HG03460 (cell line): ENCODE measurements at regions not wholly inside any gene's neighbourhood (a gene's known extent, or its start where the extent isn't known, plus 50 kb on each side); places are given as distances from the start of the nearest gene placed in this dataset.
"Not testable (repeated sequence)": the region's sequence is repeated elsewhere in the genome, so short reads cannot be mapped to it uniquely, and the experiment has no call there.

Experiments
- ATAC-seq: cut with Tn5 transposase; IDR thresholded peaks from one replicate; pipeline ENCODE4 v1.9.1; 2021; ENCODE audit not compliant: unreplicated experiment

DNA sequence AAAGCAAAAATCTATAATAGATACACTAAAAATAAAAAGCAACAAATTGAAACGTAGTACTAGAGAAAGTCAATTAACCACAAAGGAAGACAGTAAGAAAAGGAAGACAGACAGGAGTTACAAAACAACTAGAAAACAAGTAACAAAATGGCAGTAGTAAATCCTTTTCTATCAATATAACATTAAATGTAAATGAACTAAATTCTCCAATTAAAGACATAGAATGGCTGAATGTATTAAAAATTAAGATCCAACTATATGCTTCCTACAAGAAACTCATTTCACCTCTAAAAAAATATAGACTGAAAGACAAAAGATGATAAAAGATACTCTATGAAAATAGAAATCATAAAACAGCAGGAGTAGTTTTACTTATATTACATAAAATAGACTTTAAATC is 79.1 kb downstream of the CTH start:
- no peak for ATAC-seq

DNA sequence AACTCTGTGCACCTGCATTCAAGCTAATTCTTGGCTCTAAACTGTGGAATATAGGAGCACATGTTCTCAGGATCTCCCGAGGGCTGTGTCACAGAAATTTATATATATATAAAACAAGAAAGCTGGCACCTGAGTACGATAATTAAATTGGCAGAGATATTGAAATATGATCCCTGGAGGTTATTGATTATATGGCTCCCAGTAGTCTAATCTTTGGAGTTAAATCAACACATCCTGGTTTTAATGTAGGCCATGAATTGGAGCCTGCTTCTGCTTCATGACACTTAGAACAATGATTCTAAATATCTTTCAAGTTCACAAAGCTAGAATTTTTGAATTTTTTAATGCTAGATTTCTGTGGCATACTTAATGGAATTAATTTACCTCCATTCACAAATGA is 84.3 kb downstream of the CTH start:
- ATAC-seq = no peak

DNA sequence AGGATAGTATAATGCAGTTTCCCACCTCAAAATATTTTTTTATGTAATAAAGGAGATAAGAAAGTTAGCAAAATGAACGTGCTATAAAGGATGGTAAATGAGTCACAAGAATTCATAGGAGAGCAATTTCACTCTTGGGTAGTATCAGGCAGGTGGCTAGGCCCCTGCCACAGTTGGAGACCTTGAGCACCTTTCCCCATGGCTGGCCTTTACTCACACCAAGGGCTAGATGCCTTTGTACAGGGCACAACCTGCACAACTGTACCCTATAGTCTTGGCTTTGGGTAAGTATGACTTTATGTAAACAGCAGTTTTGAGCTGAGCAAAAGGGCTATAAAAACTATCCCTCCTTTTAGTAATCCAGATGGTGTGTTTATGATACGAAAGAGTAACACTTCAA is 85.1 kb downstream of the CTH start:
- ATAC-seq = no peak

DNA sequence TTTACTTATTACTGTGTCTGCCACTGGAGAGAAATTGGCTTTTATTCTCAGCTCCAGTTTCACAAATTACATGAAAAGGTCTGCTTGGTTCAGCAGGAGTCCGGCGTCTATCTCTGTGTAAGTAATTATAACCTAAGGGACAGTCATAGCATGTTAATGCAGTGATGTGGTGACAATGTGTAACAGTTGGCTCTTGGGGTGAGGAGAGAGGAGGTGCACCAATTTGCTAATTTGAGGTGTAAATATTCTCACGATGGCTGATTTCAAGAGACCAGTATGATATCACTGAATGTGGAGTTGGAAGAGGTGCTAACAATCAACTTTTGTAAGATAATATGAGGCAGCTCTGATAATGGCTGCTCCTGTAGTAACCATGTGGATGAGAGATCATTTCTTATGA is 86.1 kb downstream of the CTH start:
- no peak for ATAC-seq

DNA sequence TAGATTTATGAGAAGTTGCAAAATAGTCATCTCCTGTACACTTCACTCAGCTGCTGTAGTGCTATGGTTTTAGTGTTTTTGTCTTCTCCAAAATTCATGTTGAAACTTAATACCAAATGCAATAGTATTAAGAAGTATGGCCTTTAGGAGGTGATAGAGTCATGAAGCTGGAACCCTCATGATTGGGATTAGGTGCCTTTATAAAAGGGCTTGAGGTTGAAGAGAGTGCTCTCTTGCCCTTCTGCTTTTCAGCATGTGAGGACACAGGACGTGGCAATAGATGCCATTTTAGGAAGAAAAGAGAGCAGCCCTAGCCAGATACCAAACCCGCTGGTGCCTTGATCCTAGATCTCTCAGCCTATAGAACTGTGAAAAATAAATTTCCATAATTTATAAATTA is 87.6 kb downstream of the CTH start:
- ATAC-seq = no peak

DNA sequence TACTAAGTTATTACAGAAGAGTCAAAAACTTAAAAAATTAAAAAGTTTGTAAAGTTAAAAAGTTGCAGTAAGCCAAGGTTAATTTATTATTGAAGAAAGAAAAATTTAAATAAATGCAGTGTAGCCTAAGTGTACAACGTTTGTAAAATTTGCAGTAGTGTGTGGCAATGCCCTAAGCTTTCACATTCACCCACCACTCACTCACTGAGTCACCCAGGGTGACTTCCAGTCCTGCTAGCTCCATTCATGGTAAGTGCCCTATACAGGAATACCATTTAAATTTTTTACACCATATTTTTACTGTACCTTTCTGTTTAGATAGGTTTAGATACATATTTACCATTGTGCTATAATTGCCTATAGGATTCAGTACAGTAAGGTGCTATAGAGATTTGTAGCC is 88.6 kb downstream of the CTH start:
- no peak for ATAC-seq

DNA sequence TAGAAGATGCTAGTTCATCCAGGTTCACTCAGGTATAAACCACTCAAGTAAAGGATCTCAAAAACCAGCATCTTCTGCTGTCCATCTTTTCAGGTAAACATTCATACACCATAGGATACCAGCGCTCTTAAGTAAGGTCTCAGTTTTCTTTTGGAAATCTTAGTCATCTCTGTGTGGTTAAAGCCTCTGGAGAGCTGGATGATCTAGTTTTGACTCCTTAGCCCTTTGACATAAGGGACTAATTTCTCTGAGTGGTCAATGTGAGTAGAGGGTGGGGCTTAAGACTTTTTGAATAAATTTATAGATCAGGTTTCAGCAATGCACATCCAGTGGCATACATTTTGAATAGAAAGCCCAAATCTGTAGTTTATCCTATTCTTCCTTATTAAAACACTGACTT is 92.3 kb downstream of the CTH start:
- ATAC-seq = no peak

DNA sequence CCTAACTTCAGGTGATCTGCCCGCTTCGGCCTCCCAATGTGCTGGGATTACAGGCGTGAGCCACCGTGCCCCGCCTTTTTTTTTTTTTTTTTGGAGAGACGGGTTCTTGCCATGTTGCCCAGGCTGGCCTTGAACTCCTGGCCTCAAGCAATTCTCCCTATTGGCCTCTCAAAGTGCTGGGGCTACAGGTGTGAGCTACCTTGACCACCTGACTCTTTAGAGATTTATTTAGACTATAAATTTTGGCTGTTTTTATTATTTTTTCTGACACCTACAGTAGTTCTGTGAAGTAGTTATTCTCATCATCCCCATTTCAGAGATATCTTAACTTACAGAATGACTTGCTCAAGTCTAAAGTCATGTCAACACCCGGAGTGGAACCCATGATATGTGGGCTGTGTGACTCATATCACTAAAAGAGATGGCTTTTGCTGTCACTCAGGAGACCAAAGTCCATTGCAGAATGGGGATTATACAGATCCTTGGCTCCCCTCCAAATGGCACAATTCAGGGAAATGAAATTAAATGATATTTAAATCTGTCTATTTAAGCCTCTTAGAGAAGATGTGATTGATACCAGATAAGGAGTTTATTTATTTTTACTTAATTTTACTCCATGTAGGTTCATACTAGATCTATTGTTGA is 93.2 kb downstream of the CTH start:
- ATAC-seq = peak; percentile 90

DNA sequence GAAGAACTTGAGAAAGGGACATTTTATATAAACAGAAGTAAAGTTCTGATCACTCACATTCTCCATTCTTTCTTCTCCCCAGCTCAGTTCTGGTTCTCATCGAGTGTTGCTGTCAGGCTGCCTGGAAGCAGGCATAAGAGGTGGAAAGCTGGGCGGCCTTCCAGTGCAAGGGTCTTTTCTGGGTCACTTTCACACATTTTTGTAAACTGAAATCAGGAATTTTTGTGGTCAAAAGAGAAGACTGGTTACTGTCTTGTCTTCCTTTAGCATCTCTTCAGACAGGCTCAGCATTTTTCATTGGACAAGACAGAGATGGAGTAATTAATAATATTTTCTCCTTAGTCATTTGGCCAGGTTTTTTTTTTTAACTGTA is 93.7 kb downstream of the CTH start:
- peak; percentile 7 for ATAC-seq

DNA sequence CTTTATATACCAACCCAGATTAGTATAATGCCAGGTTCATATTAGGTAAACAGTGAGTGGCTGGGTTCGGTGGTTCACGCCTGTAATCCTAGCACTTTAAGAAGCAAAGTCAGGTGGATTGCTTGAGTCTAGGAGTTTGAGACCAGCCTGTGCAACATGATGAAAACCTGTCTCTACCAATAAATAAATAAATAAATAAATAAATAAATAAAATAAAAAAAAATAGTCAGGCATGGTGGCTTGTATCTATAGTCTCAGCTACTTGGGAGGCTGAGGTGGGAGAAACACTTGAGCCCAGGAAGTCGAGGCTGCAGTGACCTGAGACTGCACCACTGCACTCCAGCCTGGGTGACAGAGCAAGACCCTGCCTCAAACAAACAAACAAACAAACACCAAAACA is 96.9 kb downstream of the CTH start:
- not testable (repeated sequence) for ATAC-seq

DNA sequence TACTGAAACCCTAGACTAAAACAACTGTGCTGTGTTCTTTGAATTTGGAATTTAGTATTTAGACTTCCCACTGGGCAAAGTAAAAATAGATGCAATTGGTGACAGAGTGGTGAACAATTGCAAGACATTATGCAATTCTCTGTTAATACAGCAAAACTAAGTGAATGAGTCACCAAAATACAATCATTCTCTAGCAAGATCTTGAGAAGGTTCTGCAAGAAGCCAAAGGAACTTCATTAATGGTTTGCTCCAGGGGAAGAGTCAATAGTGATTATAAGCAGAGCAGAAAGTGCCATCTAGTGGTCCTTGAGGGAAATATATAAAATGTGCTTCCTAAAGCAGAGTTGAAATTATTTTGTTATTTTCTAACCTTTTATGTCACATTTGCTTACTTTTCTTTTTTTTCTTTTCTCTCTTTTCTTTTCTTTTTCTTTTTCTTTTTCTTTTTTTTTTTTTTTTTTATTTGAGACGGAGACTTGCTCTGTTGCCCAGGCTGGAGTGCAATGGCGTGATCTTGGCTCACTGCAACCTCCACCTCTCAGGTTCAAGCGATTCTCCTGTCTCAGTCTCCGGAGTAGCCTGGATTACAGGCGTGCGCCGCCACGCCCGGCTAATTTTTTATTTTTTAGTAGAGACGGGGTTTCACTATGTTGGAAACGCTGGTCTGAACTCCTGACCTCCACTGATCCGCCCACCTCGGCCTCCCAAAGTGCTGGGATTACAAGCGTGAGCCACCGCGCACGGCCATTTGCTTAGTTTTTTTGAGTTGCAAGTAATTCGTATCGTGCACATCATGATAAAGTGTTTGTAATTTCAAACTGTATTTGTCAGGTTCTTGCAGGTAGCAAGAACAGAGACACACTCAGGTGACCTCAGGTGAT is 99.2 kb downstream of the CTH start:
- ATAC-seq = peak; percentile 89

DNA sequence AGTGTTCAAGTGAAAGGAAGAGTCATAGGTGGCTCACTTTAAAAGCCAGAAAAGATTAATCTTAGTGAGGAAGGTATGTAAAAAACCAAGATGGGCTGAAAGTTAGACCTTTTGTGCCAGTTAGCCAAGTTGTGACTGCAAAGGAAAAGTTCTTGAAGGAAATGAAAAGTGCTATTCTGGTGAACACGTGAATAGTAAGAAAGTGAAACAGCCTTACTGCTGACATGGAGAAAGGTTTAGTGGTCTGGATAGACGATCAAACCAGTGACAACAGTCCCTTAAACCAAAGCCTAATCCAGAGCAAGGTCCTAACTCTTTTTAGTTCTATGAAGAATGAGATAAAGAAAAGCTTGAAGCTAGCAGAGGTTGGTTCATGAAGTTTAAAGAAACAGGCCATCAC is 106.4 kb downstream of the CTH start:
- ATAC-seq = peak; percentile 70

DNA sequence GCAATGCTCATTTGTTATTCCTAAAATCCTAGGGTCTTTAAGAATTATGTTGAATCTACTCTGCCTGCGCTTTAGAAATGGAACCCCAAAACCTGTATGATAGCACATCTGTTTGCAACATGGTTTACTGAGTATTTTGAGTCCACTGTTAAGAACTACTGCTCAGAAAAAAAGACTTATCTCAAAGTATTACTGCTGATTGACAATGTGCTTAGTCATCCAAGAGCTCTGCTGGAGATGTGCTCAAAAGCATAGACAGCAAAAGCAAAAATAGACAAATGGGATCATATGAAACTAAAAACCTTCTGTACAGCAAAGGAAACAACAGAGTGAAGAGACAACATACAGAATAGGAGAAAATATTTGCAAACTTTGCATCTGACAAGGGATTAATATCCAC is 107.0 kb downstream of the CTH start:
- no peak for ATAC-seq

DNA sequence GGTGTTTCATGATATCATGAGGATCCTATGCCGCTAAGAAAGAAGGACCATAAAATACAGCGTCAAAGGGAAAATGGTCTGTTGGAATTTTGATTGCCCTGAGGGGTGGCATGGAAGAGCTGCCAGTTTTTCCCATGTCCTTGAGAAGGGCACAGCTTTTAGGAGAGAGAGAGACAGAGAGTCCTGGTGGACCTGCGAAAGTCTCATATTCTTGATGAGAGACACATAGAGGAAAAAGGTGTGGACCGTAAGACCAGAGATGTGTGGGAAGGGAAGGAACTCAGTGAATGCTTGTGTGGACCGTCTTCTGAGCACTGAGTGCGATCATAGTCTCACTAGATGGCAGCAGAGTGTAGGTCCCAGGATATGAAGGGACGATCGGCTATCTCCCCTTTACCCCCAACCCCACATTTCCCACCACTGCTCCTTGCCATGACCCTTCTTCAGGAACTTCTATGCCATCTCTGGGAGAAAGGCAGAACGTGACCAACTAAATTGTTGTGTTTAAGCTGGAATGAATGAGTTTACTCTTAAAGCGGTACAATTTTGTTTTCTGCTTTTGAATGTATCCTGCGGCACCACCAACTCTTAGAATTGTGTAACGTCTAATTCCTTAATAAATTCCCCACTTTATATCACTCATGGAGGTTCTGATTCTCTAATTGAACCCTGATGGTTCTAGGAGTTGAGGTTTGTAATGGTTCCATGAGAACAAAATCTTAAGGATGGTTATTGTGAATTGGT is 117.7 kb downstream of the CTH start:
- no peak for ATAC-seq

DNA sequence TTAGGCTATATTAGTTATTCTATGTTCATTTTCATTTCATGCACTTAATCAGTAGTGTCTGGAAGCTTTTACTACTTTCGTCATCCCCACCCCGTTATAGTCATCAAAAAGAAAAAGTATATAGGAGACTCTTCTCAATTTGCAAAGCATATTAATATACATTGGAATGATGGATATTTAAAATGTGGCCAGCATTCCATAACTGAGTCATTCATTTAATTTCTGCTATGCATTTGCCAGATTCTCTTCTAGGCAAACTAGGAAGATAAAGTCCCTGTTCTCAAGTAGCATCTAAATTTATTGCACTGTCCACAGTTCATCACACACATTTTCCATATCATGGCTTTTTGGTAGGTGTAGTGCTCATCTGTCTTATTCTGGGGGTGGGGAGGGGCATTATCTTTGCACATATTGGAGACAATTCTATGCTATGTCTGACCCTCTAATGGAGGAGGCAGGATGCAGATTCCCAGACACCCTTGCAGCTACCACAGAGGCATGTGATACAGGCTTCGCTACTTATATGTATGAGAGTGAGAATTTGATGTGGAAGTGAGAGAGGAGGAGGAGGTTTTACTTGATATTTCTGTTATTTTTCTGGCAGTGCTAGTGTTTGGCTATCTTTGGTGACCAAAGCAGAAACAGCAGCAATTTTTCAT is 125.8 kb downstream of the CTH start:
- ATAC-seq = no peak

DNA sequence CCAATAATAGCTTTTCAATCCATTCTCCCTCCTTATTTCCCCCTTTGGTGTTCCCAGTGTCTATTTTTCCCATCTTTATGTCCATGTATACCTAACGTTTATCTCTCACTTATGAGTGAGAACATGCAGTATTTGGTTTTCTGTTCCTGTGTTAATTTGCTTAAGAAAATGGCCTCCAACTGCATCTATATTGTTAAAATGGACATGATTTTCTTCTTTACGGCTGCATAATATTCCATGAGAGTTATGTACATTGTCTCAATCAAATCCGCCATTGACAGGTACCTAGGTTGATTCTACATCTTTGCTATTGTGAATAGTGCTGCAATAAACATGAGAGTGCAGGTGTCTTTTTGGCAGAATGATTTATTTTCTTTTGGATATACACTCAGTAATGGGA is 126.7 kb downstream of the CTH start:
- ATAC-seq = no peak

DNA sequence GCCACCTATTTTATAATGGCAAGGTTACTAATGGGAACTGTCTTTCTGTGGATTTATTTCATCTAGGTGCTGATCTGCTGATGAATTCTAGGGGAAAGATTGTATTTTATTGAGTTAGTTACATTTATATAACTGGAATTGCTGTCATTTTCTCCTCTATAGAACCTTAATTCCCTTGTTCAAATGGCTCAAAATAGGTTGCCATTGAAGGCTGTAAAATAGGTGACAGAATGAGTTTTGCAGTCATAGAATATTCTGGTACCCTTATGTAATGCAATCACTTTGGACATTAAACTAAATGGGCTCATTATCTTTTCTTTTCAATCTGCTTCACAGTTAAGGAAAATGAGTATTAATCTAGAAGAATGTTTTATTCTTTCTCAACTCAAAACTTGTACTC is 131.0 kb downstream of the CTH start:
- no peak for ATAC-seq

DNA sequence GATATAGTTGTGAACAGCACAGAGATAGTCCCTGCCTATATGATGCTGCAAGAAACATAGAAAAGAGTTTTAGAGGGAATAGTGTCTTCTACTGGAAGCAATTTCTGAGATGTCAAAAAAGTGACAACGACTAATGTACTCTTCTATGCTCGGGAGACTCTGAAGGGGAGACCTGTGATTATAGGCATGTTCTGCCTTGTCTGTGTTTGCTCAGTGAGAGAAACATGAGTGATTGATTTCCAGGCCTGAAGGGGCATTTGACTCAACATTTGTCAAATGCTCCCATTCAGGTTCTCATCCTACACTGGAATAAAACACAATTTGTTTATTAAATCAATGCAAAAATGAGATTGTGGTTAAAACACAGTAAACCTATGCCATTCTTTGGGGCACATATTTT is 131.8 kb downstream of the CTH start:
- ATAC-seq = no peak

DNA sequence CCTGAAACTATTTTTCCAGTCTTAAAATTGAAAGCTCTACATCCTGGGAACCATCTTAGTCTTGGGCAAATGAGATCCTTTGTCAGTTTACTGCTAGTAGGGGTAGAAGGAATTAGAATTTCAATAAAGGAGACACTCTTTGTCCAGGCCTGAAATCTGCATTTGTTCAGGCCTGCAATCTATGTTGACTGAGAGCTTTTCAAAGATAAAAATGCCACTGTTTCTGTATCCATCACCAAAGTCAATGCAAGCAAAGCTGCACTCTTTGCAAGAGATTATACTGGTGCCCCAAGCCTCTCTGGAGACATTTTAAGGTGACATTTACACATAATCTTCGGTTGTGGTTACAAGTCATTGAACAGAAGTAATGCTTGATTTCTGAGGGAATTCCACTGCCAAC is 135.7 kb downstream of the CTH start:
- no peak for ATAC-seq

DNA sequence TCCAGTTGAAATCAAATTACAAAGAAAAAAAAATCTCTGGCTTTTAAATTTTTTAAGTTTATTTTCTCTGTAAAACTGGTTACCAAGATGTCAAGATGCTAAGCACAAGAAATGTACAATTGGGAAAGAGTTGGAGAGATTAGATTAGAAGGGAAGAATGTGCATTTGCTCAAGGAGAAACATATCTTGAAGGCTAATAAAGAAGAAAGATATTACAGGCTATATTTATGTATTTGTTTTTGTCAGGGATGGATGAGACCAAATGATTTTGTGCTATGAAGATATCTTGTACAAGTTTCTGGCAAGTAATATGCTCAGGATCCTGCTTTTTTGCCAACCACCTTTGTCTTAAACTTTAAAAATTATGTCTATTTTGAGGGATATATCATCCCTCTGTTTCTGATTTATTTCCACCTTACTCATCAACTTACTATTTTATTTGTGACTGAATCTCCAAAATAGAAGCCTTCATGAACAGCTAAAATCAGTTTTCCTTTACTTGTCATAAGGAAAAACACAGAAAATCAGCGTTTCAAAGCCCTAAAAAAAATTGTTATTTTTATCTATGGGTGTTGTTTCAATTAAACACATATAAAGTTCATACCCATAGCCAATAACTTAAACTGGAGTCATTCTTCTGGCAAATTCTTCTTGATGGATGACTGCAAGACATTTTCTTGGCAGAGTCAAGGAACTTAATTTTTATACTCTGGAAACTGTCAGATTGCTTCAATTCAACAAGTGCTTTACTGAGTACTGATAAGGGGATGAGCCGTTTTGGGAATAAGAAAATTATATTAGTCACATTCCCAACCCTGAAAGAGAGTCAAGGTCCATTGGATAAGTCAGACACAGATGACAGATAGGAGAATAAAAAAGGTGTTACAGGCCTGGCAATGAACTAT is 141.8 kb downstream of the CTH start:
- ATAC-seq = no peak

DNA sequence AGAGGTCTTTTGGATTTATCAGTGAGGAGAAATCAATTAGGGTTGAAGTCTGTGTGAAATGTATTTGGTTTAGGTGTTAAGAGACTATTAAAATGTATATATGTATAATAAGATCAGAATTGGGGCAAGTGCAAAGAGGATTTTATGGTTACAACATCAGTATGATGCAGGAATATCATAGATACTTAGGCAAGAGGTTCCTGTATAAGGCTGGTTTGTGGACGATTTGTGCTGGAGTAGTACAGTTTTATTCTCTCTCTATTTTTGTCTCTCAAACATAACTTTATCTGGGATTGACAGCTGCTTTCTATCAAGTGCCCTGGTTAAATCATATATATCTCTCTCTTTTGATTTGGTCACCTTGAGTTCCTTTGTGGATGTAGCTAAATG is 142.5 kb downstream of the CTH start:
- ATAC-seq = no peak
